HTR-8/SVneo (cell line): ENCODE measurements at regions not wholly inside any gene's neighbourhood (a gene's known extent, or its start where the extent isn't known, plus 50 kb on each side); places are given as distances from the start of the nearest gene placed in this dataset.

Source experiments
- DNase-seq: peaks from one replicate; pipeline ENCODE4 v3.0.0; 2011; ENCODE audit warnings: low spot score, mixed read lengths; ENCODE audit not compliant: insufficient read length
- FAIRE-seq: peaks from 2 replicates; lab custom pipeline; 2011; peaks lifted over from hg19 to GRCh38; lab: Jason Lieb, UNC

DNA sequence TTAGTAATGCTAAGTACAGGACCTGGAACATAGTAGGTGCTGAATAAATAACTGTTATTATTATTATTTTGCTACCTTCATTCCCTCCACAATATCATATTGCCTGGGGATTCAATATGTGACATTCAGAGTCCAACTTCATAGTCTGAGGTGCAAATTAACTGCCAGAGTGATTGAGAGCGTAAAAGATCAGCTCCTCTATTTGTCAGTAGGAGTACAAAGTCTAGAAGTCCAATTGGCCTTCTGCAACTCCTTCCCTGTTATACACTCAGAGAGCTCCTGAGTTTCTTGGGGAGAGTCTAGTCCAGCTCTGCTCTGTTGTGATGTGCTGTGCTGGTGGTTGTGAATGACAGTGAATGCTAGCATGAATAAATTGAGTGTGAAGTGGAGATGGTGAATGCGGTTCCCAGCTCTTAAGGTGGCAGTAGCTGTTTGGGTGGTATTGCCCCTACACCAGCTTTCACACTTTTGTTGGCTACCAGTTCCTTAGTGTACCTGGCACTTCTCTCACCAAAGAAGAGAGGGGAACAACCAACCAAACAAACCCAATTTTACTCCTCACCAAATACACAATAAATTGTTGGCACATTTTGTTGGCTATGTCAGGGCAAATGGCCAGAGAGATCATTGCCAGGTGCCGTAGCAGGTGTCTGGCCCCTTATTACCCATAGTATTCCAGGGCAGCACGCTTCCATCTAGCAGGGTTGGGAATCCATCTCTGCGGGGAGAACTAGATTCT, 270.1 kb upstream of the TBL1XR1 start:
- FAIRE-seq (no peak), DNase-seq (no peak)

DNA sequence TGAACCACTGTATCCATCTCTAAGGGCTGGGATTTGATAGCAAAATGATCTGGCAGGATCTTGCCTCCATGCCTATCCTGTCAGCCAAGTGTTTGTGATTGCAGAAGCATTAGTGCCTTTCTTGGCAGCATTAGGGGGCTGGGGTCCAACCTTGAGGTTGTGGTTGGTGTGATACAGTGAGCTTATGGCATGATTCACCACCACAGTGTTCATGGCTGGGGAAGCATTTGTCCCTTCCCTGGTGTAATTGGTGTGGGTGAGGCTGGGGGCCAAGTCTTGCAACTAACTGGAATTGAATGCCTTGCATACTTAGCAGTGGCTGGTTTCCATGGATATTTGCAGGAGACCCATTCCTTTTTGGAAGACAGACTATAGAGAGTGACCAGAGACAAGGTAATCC, 271.0 kb upstream of the TBL1XR1 start:
- no peak for DNase-seq
- peak; percentile 77 for FAIRE-seq

DNA sequence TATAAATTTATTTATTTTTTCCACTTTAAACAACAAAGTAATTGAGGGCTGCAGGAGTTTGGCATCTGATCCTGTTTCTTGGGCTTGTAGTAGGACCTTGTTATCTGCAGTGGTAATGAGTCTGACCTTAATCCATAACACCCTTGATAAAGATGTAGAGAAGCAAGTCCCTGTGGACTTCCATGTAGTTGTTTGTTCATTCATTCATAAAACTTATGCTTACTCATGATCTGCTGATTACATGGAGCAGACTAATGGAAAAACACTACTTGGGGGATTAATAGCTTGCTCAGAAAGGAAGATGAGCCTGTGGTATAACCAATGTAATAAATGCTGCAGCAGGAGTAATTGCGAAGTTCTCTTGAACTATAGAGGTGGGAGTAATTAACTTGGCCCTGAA, 271.5 kb upstream of the TBL1XR1 start:
- FAIRE-seq (no peak), DNase-seq (no peak)

DNA sequence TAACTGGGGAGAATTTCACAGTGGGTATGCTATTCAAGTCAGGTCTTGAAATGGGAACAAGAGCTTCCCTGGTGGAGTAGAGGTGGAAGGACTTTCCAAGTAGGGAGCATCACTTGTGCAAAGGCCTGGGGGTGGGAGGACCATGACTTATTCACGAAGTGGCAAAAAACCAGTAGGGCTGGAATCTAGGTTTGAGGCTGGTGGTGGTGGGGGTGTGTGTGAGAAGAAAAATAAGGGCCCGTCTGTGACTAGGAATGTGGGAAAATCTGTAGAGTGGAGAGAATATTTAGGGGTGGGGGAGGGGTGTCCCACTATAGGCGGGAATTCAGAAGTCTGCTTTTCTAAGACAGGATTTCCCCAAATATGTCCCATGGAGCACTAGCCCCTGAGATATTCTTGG, 271.9 kb upstream of the TBL1XR1 start:
- FAIRE-seq (no peak), DNase-seq (no peak)

DNA sequence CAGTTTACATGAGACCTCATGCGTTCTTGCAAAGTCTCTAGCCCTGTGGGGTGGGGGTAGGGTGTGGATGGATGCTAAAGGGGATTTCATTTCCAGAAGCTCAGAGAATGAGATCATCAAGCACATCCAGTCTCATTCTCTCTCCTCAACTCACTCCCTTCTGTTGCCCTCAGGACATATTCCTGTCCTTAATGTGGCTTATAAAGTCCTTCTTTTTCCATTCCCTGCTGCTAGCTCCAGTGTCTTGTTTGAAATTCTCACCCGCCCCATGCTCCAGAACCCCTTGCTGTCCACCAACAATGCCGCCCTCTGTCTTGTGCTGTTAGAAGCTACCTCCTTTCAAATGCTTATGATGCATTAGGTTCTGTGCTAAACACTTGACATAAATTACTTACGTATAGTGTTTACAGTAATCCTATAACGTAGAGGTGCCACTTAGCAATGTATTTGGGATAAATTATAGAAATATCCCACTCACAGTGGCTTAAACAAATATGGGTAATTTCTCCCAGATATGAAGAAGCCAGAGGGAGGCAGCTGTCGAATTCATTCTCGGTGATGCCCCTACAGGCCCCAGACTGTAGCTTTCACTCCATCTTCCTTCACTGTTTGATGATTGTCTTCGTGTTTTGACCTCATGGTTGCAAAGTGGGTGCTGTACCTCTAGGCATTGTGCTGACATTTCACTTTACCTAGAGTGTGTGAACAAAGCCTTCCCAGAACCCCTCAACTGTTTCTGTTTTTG, 273.1 kb upstream of the TBL1XR1 start:
- no peak for DNase-seq

DNA sequence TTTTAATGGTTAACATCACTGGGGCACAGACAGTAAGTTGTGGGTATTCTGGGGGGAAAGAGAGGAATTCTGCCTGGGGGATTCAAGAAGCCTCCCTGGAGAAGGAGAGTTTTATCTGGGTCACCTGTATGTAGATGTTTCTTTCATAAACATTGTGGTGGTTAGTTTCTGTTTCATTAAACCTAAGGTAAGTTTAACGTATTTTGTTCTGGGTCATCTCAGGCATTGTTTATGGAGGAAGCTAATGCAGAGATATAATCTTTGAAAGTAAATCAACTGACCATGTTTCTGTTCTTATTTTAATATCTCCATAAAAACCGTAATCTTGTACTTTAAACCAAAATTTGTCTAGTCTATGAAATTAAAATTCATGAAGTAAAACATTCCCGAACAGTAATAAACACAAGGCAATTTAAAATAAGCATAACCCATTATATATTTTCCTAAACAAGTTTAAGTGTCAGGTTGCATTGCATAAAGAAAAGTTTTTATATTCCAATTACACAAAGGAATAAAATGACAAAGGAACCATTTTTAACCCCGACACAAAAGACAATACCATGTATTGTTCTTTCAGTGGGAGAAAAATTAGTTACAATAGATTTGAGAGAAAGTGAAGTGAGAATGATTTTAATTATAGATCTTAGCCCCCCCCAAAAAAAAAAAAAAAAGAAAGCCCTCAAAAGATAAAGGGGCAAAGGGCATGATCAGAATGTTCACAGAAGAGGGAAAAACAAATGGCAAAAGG, 274.6 kb upstream of the TBL1XR1 start:
- DNase-seq: no peak
- FAIRE-seq: no peak

More for the DNA sequence above, 273.1 kb upstream of the TBL1XR1 start:
- peak; percentile 9 for FAIRE-seq

DNA sequence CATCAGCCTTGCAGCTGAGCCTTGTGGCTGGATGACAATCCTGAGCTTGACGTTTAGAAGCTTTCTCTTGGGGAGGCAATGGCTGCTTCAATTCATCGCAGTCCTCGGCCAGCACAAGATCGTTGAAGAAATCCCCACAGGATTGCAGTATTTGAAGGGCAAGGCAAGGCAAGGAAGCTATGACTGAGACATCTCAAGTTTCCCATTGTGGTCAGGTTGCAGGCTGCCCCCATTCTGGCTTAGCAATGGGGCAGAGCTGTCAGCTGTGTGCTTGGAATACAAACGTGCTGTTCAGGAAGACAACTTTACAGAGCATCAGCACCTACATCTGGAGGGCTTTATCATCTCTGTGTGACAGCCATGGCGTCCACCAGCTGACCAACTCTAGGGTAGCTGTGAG, 275.9 kb upstream of the TBL1XR1 start:
- no peak for DNase-seq
- FAIRE-seq: peak; percentile 57

DNA sequence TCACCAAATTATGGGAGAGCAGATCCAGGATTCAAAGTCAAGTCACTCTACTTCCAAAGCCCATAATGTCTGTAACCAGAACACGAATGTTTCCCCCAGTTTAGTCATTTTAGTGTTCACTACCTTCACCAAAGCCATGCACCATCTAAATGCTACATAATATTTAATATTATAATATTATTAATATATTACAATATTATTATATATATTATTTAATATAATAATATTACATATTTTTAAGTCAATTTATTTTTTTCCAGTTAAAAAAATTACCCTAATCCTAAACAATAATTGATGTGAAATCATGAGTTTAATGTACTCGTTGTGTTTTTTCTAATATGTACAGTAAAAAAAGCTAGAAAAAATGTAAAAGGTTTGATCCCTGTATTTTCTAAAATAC, 276.6 kb upstream of the TBL1XR1 start:
- FAIRE-seq: no peak
- no peak for DNase-seq

DNA sequence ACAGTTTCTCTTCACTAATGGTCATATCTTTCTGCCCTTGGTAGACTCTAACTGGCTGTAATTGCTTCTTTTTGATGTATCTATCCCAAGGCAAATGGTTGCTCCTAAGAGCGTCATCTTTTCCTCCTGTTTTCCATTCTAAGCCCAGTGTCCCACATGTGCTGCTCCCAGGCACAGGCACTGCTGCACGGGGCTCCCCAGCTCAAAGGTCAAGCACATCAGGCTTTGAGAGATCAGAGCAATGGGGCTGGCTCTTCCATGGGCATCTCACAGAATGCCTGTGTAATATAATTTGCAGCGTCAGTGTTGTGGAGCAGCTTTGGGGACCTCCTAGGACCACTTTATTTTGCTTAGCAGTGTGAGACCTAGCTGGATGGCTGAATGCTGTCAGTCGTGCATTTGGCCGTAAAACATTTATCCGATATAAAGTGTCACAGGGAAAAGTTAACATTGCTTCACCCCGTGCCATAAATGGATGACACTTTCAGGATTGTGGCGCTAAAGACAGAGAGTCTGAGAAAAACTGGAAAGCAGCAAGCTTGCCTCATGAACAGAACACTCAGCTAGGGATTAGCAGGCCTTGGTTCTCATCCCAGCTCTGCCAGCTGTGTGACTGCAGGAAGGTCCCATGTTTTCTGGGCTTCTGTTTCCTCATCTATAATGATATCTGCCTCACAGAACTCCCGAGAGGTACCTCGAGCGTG, 277.5 kb upstream of the TBL1XR1 start:
- DNase-seq (no peak), FAIRE-seq (no peak)

DNA sequence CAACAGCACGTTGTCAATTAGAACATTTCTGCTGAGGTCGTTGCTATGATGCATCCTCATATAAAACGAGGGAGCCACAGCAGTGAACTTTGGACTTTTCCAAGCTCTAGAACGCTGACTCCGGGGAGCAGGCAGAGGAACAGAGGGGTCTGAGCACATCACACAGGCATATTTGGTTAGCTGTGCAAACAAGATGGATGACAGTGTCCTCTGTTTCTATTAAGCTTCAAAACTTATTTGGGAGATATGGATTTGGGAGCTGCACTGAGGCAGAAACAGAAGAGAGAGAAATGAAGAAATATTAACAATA, 278.0 kb upstream of the TBL1XR1 start:
- DNase-seq (no peak), FAIRE-seq (no peak)

DNA sequence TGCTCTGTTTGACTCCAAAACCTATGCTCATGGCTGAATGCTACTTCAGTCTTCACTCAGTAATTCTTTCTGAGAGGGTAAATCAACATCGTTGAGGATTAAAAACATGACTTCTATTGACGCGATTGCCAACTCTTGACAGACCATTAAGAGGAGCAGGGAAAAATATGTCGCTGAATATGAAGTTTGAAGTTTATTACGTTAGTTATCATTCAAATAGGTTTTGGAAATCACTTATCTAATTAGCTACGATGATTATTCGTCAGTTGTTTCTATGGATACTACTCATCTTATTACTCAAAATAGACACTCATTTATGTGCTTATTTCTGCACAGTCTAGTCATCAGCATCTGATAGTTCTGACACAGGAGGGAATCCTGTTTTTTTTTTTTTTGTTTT, 279.2 kb upstream of the TBL1XR1 start:
- DNase-seq: no peak
- FAIRE-seq: no peak

DNA sequence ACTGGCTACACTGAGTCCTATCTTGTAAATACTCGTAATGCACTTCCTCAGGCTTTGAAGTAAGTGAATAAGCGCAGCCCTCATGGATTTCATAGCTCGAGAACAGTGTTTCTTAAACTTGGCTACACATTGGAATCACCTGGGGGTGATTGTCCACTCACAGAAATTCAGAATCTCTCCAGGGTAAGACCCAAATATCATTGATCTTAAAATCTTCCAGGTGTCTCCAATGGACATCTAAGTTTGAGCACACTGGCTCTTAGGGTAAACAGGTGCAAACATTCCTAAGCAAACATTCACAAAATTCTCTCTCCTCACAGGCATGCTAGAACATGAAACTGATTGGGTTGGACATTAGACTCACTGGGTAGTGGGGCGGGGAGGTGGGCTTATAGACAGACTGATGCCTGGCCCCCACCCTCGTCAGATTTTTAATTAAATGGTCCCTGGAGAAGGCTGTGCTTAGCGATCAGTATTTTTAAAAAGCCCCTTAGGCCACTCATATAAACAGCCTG, 279.7 kb upstream of the TBL1XR1 start:
- DNase-seq (no peak), FAIRE-seq (no peak)

DNA sequence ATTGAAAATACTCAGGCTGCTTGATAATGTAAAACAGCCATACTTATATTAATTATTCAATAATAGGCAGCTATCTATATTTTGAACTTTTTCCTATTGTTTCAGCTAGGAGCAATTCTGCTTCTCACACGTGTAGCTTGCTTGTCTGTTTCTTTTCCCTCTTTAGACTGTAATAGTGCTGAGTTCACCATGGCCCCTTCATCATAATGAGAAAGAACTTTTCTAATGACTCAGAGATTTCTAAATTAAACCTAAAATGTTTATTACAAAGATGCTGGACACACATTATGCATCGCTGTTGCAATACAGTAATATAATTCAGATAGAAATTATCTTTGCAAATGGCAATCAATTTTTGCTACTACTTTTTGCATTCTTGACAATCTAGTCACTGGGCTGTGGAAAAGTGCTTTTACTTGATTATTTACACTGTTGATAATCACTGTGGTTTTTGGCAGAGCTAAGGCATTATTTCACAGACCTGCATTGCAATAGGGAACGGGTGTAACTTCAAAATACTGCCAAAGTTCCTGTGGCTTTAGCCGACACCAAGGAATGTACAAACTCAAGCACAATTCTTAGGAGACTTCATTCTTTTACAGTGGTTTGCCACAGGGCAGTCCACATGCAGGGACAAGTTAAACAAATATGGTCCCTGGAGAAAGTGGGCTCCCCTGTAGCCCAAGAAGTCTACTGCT, 281.0 kb upstream of the TBL1XR1 start:
- FAIRE-seq (no peak), DNase-seq (peak; percentile 72)

DNA sequence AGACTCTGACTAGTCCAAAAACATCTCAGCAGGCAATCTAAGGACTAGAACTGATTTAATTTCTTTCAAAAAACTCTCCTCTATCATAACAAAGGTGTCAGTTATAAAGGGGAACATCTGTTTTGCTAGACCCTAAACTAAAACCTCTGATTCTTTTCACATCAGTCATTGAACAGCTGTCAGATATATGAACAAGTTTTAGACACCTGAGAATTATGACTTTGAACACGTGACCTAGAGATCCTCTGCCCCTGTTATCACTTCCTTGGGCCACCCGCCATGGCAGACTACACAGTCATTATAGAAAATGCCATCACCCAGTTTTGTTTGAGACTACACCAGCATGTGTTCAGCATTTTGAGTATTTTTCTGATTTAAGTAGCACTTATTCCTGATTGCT, 282.3 kb upstream of the TBL1XR1 start:
- FAIRE-seq: no peak
- no peak for DNase-seq

DNA sequence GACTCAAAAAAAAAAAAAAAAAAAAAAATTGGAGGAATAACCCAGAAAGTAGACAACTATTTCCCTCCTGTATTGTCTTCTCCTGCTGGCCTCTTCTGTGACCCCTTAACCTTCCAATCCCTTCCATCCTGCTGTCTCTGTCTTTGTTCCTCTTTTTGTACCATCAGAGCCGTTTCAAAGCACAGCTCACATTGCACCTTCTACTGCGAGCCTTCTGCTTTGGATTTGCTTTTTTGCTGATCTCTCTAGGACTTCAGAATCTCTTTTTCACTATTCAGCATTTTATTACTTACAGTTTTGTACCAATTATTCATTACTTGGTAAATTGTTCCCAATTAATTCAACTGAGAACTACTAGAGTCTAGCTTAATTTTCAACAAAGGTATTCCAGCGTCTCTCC, 284.0 kb upstream of the TBL1XR1 start:
- DNase-seq (no peak), FAIRE-seq (no peak)

DNA sequence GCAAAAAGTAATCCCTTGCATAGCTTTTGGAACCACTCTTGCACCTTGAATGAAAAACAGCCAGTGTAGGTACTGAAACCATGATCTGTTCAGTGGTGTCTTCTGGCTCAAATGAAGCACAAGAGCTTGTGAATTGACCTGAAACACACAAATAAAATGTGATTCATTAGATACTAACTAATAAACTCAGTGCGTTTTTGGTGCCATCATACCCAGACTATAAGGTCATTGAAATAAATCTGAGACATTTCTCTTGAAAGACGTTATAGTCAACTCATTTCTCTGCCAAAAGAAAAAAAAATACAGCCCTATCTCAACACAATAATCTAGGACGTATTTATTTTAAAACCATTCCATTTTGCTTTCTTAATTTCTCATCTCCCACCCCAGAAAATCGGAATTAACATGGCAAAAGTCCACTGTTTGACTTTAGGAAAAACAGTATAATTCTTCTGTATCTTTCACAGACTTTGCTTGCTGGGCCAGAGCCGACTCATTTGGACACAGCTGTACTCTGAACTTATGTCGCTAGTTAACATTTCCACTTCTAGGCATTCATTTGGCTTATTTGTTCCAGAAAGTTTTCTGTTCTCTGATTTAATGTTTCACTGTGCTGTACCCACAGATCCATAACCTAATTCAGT, 284.9 kb upstream of the TBL1XR1 start:
- FAIRE-seq (no peak), DNase-seq (no peak)

DNA sequence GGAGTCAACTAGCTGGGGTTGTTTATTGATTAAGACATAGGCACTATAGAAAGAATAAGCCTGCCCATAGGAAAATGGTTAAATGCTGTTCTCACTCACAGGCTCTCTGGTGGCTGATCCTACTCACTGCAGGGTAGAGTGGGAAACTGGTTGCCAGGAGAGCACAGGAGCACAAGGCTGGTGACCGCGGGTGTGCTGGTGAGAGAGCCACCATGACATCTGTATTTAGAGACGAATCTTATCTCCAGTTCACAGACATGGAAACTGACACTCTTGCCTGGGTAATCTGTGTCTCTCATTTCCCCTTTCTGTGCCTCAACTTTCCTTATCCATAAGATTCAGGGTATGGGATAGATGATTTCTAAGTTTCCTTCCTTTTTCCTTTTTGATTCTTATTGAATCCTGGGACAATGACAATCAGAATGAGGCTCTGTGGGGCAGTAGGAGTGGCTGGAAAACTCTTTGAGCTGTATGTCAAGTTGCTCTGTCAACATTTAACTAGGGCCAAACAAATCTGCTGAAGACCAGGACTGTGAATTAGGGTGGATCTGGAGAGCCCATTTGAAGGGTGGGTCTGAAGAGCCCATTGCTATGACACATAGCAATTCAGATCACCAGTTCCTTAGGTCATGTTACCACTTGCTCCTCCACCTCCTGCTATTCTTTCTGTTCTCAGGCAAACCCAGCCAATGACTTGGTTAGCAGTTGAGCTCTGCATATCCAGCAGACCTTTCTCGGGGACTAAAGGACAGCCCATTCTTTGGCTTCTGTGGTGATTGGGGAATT, 286.1 kb upstream of the TBL1XR1 start:
- FAIRE-seq: no peak

DNA sequence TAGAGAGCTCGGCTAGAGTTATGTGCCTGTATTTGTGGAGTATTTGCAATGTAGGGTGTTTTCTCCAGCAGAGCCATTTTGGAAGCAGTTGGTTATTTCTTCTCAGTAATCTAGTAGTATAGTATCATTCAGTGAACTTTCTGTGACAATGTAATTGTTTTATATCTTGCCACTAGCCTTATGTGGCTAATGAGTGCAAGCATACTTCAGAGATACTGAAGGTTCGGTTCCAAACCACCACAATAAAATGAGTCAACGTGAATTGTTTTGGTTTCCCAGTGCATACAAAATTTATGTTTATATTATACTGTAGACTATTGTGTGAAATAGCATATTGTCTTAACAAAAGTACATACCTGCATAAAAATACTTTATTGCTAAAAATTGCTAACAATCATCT, 286.9 kb upstream of the TBL1XR1 start:
- no peak for FAIRE-seq
- DNase-seq: no peak

More for the DNA sequence above, 286.1 kb upstream of the TBL1XR1 start:
- DNase-seq: no peak

DNA sequence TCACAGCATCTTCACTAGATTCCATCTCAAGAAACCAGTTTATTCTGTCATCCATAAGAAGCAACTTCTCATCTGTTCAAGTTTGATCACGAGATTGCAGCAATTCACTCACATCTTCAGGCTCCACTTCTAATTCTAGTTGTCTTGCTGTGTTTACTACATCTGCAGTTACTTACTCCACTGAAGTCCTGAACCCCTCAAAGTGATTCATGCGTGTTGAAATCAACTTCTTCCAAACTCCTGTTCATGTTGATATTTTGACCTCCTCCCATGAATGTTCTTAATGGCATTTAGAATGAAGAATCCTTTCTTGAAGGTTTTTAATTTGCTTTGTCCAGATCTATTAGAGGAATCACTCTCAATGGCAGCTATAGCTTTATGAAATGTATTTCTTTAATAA, 287.6 kb upstream of the TBL1XR1 start:
- DNase-seq (no peak), FAIRE-seq (no peak)
